GM12891 (cell line): ENCODE measurements at regions not wholly inside any gene's neighbourhood (a gene's known extent, or its start where the extent isn't known, plus 50 kb on each side); places are given as distances from the start of the nearest gene placed in this dataset.

ENCODE experiments used
- POLR2A ChIP-seq: IDR thresholded peaks from 2 replicates; pipeline ENCODE4 v1.6.1; 2011; ENCODE audit warnings: low read depth, low read length, control low read depth
- POLR2AphosphoS5 ChIP-seq: IDR thresholded peaks from 2 replicates; pipeline ENCODE4 v1.6.1; 2011; ENCODE audit warnings: low read depth, low read length, control low read depth
- SPI1 ChIP-seq: IDR thresholded peaks from 2 replicates; pipeline ENCODE4 v1.6.1; 2011; ENCODE audit warnings: low read depth, low read length, control low read depth
- TAF1 ChIP-seq: IDR thresholded peaks from 2 replicates; pipeline ENCODE4 v1.6.1; 2011; ENCODE audit warnings: low read depth, low read length, control low read depth

GRCh38 chr22:35476341-35476740, 64.3 kb upstream of the RASD2 start:
- TF ChIP-seq POLR2AphosphoS5 (no peak), POLR2A (no peak), TAF1 (no peak), SPI1 (no peak)
